Immature natural killer cell (primary cell): ENCODE measurements at regions not wholly inside any gene's neighbourhood (a gene's known extent, or its start where the extent isn't known, plus 50 kb on each side); places are given as distances from the start of the nearest gene placed in this dataset.

Experiments used
- DNase-seq, 3 donors: peaks; one replicate each; pipeline ENCODE4 v3.0.0; 2022; ENCODE audit warnings: mixed read lengths in 1 of 3
- H3K27ac Mint-ChIP-seq, 6 donors: one replicate each; pipeline ENCODE4 v1.8.0; 2020; ENCODE audit warnings: mixed read lengths in 6 of 6, mild to moderate bottlenecking in 5 of 6, inconsistent platforms in 4 of 6, moderate library complexity in 3 of 6
- H3K27me3 Mint-ChIP-seq, 3 donors: one replicate each; pipeline ENCODE4 v1.8.0; 2020 to 2021; ENCODE audit warnings: low read depth in 3 of 3, mild to moderate bottlenecking in 3 of 3, mixed read lengths in 3 of 3, moderate library complexity in 3 of 3, inconsistent platforms in 1 of 3
- H3K36me3 Mint-ChIP-seq, 3 donors: one replicate each; pipeline ENCODE4 v1.8.0; 2020; ENCODE audit warnings: mixed read lengths in 3 of 3, inconsistent platforms in 2 of 3, mild to moderate bottlenecking in 2 of 3
- H3K4me1 Mint-ChIP-seq, 2 donors: one replicate each; pipeline ENCODE4 v1.8.0; 2020; ENCODE audit warnings: inconsistent platforms in 2 of 2, mild to moderate bottlenecking in 2 of 2, mixed read lengths in 2 of 2, moderate library complexity in 1 of 2
- H3K4me3 Mint-ChIP-seq, 5 donors: one replicate each; pipeline ENCODE4 v1.8.0; 2020; ENCODE audit warnings: mild to moderate bottlenecking in 5 of 5, mixed read lengths in 5 of 5, inconsistent platforms in 3 of 5, moderate library complexity in 3 of 5
- H3K9me3 Mint-ChIP-seq, 6 donors: one replicate each; pipeline ENCODE4 v1.8.0; 2020; ENCODE audit warnings: mild to moderate bottlenecking in 6 of 6, mixed read lengths in 6 of 6, inconsistent platforms in 4 of 6, moderate library complexity in 3 of 6

DNA sequence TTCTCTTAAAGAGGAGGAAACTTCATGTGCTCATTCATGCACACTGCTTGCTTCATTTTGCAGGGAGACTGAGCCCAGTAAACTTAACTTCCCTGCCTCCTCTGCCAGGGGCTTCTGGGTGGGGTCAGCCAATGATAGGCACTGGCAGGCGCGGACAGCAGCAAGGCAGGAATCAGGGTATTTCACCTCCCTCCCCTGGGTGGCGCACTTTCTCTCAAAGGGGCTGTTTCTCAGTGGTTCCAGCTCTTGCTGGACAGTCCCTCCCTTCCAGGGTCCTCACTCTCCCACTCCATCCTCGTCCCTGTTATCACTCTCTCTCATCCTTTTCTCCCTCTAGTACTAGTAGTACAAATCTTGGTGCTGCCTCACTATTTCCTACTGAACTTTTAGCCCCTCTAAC, 320.5 kb upstream of the ZNF521 start:
- Mint-ChIP-seq H3K4me3 (no peak overlapping the region), H3K4me1 (no peaks in the 10 kb centered on the region), H3K27ac (no peak overlapping the region), H3K36me3 (peaks cover 0 to 3% (median 0%) of the 10 kb centered on the region in 3 donors), H3K27me3 (peaks cover 0 to 3% (median 0%) of the 10 kb centered on the region in 3 donors), H3K9me3 (peaks cover 0 to 4% (median 0%) of the 10 kb centered on the region in 6 donors)
- DNase-seq: no peak

GRCh38 chr18:25669741-25670140, 317.8 kb upstream of the ZNF521 start:
- no peak overlapping the region for H3K4me3 Mint-ChIP-seq

DNA sequence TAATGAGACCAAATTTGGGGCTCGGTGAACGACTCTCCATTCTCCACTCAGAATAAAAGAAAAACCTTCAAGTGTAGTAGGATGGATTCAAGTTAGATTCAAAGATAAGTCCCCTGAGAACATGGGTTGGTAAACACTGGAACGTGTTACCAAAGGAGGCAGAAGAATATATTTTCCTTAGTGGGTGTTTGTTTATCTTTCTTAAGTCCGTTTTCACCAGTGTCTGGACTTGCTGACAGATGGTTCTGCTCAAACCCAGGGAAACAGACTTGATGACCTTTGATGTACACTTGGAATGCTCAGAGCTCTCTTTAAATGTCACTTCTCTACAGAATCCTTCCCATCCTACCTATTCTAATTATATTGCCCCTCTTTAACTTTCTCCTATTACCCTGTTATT, 310.3 kb upstream of the ZNF521 start:
- Mint-ChIP-seq H3K9me3 (peaks cover 0 to 4% (median 0%) of the 10 kb centered on the region in 6 donors), H3K4me1 (no peaks in the 10 kb centered on the region), H3K27ac (no peak overlapping the region), H3K4me3 (no peak overlapping the region), H3K36me3 (no peaks in the 10 kb centered on the region), H3K27me3 (peaks cover 0 to 4% (median 4%) of the 10 kb centered on the region in 3 donors)
- DNase-seq: no peak

More at GRCh38 chr18:25669741-25670140, 317.8 kb upstream of the ZNF521 start:
- Mint-ChIP-seq H3K9me3 (peaks cover 0 to 4% (median 0%) of the 10 kb centered on the region in 6 donors), H3K27ac (no peak overlapping the region), H3K4me1 (no peaks in the 10 kb centered on the region), H3K27me3 (peaks cover 0 to 3% (median 0%) of the 10 kb centered on the region in 3 donors), H3K36me3 (peaks cover 0 to 3% (median 0%) of the 10 kb centered on the region in 3 donors)
- no peak for DNase-seq

DNA sequence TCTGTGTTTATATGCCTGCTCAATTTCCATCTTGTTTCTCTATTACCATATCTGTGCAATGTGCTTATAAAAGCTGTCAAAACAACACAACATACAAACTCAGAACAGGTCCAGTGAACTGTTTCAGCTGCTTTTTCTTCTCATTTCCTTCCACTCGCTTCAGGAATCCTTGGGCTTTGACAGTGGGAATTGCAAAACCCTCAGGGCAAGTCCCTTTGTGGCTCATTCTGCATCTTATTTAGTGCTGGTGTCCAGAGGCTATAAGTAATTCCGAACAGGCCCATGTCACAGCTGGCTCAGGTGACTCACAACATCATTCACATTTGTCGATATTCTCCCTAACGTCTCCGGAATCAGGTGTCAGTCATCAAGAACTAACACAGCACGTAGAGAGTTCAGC, 309.9 kb upstream of the ZNF521 start:
- no peak for DNase-seq
- H3K27me3 Mint-ChIP-seq: peaks cover 0 to 4% (median 4%) of the 10 kb centered on the region in 3 donors
- no peaks in the 10 kb centered on the region for H3K36me3 Mint-ChIP-seq
- no peak overlapping the region for H3K4me3 Mint-ChIP-seq
- no peaks in the 10 kb centered on the region for H3K4me1 Mint-ChIP-seq
- no peak overlapping the region for H3K27ac Mint-ChIP-seq
- peaks cover 0 to 4% (median 0%) of the 10 kb centered on the region in 6 donors for H3K9me3 Mint-ChIP-seq

GRCh38 chr18:25659541-25659940, 307.6 kb upstream of the ZNF521 start:
- no peaks in the 10 kb centered on the region for H3K4me1 Mint-ChIP-seq
- no peak for DNase-seq
- no peak overlapping the region for H3K27ac Mint-ChIP-seq
- H3K9me3 Mint-ChIP-seq: peaks cover 0 to 4% (median 1%) of the 10 kb centered on the region in 6 donors
- H3K4me3 Mint-ChIP-seq: no peak overlapping the region
- H3K27me3 Mint-ChIP-seq: peaks cover 0 to 5% (median 4%) of the 10 kb centered on the region in 3 donors
- no peaks in the 10 kb centered on the region for H3K36me3 Mint-ChIP-seq

DNA sequence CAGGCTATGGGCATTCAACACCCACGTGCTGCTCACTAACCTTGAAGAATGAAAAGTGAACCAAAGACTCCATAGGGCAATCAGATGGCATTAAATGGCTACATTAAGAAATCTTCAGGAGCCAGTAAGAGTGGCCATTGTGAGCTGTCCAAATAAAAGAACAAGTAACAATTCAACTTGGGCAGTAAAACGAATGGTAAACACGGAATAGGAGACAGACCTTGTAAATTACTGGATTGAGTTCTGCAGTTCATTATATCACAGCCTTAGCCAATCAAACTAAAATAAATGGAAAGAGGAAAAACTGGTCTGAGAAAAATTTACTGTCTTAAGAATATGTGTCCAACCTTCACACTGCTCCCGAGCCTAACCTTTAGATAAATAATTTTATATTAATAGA, 306.5 kb upstream of the ZNF521 start:
- no peak overlapping the region for H3K4me3 Mint-ChIP-seq
- no peak for DNase-seq
- peaks cover 0 to 5% (median 2%) of the 10 kb centered on the region in 3 donors for H3K27me3 Mint-ChIP-seq
- H3K9me3 Mint-ChIP-seq: peaks cover 0 to 5% (median 1%) of the 10 kb centered on the region in 6 donors
- H3K36me3 Mint-ChIP-seq: no peaks in the 10 kb centered on the region
- H3K27ac Mint-ChIP-seq: no peak overlapping the region
- H3K4me1 Mint-ChIP-seq: no peaks in the 10 kb centered on the region

GRCh38 chr18:25651553-25651952, 299.6 kb upstream of the ZNF521 start:
- peaks cover 23 to 25% of the 10 kb centered on the region in 2 donors for H3K4me1 Mint-ChIP-seq

GRCh38 chr18:25650201-25650941, 298.4 kb upstream of the ZNF521 start:
- H3K27me3 Mint-ChIP-seq: peaks cover 0 to 4% (median 0%) of the 10 kb centered on the region in 3 donors
- H3K4me1 Mint-ChIP-seq: peaks cover 29 to 33% of the 10 kb centered on the region in 2 donors
- no peak for DNase-seq
- H3K9me3 Mint-ChIP-seq: peaks cover 0 to 5% (median under 1%) of the 10 kb centered on the region in 6 donors
- no peak overlapping the region for H3K27ac Mint-ChIP-seq
- no peaks in the 10 kb centered on the region for H3K36me3 Mint-ChIP-seq
- no peak overlapping the region for H3K4me3 Mint-ChIP-seq

More at GRCh38 chr18:25651553-25651952, 299.6 kb upstream of the ZNF521 start:
- Mint-ChIP-seq H3K27ac (peak overlapping the region in 1 of 6 donors; percentile 52), H3K9me3 (peaks cover 0 to 5% (median 1%) of the 10 kb centered on the region in 6 donors), H3K27me3 (peaks cover 0 to 2% (median 0%) of the 10 kb centered on the region in 3 donors), H3K36me3 (no peaks in the 10 kb centered on the region), H3K4me3 (no peak overlapping the region)
- no peak for DNase-seq

DNA sequence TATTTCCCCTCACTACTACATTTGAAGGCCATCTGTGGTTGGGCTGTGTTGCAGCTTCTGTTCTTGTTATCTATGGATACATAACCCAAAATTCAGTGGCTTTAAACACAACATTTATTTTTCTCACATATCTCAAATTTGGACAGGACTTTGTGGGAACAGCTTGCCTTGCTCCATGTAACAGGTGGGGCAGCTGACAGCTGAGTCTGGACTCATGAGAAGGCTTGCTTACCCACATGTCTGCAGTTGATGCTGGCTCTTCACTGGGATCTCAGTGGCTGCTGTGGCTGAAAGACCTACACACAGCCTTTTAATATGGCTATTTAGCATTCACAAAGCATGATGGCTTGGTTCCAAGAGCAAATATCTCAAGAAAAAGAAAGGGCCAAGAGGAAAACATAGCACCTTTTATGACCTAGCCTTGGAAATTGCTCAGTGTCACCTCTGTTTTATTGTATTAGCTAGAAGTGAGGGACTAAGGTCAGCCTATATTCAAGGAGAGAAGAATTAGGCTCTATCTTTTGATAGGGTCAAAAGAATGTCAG, 296.8 kb upstream of the ZNF521 start:
- Mint-ChIP-seq H3K4me1 (peaks cover 29 to 33% of the 10 kb centered on the region in 2 donors), H3K9me3 (peaks cover 0 to 5% (median 0%) of the 10 kb centered on the region in 6 donors), H3K27ac (peak overlapping the region in 1 of 6 donors; percentile 71), H3K4me3 (no peak overlapping the region), H3K27me3 (peaks cover 0 to 8% (median 0%) of the 10 kb centered on the region in 3 donors), H3K36me3 (no peaks in the 10 kb centered on the region)
- no peak for DNase-seq

- Mint-ChIP-seq H3K36me3 (no peaks in the 10 kb centered on the region), H3K4me3 (peak overlapping the region; percentile 18 to 85 (median 60)), H3K9me3 (peaks cover 0 to 5% (median 0%) of the 10 kb centered on the region in 6 donors), H3K4me1 (peaks cover 29 to 33% of the 10 kb centered on the region in 2 donors), H3K27me3 (peaks cover 0 to 12% (median 0%) of the 10 kb centered on the region in 3 donors), H3K27ac (peak overlapping the region; percentile 0 to 77 (median 54))
- DNase-seq: peak; percentile 10 to 19 (median 19)
Measured at GRCh38 chr18:25647404-25647803, 295.4 kb upstream of the ZNF521 start.

GRCh38 chr18:25646971-25647370, 295.0 kb upstream of the ZNF521 start:
- H3K4me3 Mint-ChIP-seq: peak overlapping the region; percentile 18 to 85 (median 60)
- peaks cover 0 to 5% (median 0%) of the 10 kb centered on the region in 6 donors for H3K9me3 Mint-ChIP-seq
- H3K27ac Mint-ChIP-seq: peak overlapping the region in 5 of 6 donors; percentile 36 to 77 (median 60)
- H3K4me1 Mint-ChIP-seq: peaks cover 29 to 33% of the 10 kb centered on the region in 2 donors
- peak; percentile 20 to 32 (median 28) for DNase-seq
- peaks cover 0 to 12% (median 0%) of the 10 kb centered on the region in 3 donors for H3K27me3 Mint-ChIP-seq
- no peaks in the 10 kb centered on the region for H3K36me3 Mint-ChIP-seq

DNA sequence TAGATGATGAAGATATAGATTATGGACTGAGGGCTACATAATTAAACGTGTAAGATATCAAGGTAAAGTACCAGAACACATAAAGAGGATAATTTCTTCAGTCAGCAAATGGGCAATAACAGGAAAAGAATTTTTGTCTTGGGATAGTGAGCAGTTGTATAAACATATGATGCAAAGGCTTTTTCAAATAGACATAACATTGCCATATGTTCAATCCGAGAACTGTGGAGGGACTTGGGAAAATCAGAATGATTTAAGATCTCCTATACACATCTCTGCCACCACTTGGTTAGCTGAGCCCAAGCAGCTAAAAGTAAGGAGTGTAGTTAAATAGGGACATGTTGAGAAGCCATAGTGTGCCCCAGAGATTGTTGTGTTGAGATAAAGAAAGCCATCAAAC, 287.6 kb upstream of the ZNF521 start:
- no peak for DNase-seq
- H3K27me3 Mint-ChIP-seq: peaks cover 2 to 9% (median 5%) of the 10 kb centered on the region in 3 donors
- peaks cover 0 to 2% of the 10 kb centered on the region in 2 donors for H3K4me1 Mint-ChIP-seq
- no peaks in the 10 kb centered on the region for H3K36me3 Mint-ChIP-seq
- peaks cover 0 to 5% (median 0%) of the 10 kb centered on the region in 6 donors for H3K9me3 Mint-ChIP-seq
- no peak overlapping the region for H3K27ac Mint-ChIP-seq
- H3K4me3 Mint-ChIP-seq: no peak overlapping the region

GRCh38 chr18:25633563-25633962, 281.6 kb upstream of the ZNF521 start:
- peaks cover 0 to 3% (median 0%) of the 10 kb centered on the region in 3 donors for H3K36me3 Mint-ChIP-seq
- no peak overlapping the region for H3K27ac Mint-ChIP-seq
- peaks cover 0 to 2% of the 10 kb centered on the region in 2 donors for H3K4me1 Mint-ChIP-seq
- no peak overlapping the region for H3K4me3 Mint-ChIP-seq
- H3K9me3 Mint-ChIP-seq: peaks cover 0 to 6% (median 2%) of the 10 kb centered on the region in 6 donors
- peaks cover 0 to 4% (median 2%) of the 10 kb centered on the region in 3 donors for H3K27me3 Mint-ChIP-seq
- no peak for DNase-seq

- Mint-ChIP-seq H3K9me3 (peaks cover 12 to 22% (median 17%) of the 10 kb centered on the region in 6 donors), H3K4me3 (no peak overlapping the region), H3K36me3 (peaks cover 3 to 10% (median 6%) of the 10 kb centered on the region in 3 donors), H3K27ac (no peak overlapping the region), H3K4me1 (no peaks in the 10 kb centered on the region), H3K27me3 (peaks cover 4 to 6% (median 6%) of the 10 kb centered on the region in 3 donors)
- DNase-seq: no peak
Measured at GRCh38 chr18:25630682-25631081, 278.7 kb upstream of the ZNF521 start.
